Liver (tissue), 8 donors: ENCODE measurements at regions not wholly inside any gene's neighbourhood (a gene's known extent, or its start where the extent isn't known, plus 50 kb on each side); places are given as distances from the start of the nearest gene placed in this dataset.

Experiments used
- DNase-seq: peaks from one replicate; pipeline ENCODE4 v3.0.0-alpha.2; 2017; ENCODE audit warnings: low spot score
- H3K27ac ChIP-seq, 2 donors: one replicate each; pipeline ENCODE4 v1.7.0; 2013; ENCODE audit warnings: inconsistent platforms in 2 of 2, low read length in 2 of 2, control low read depth in 1 of 2, low read depth in 1 of 2, mild to moderate bottlenecking in 1 of 2
- H3K27me3 ChIP-seq, 4 donors: one replicate each; pipeline versions ENCODE4 v1.6.1 to v1.7.0; 2013; ENCODE audit warnings: low read length in 3 of 4, inconsistent platforms in 1 of 4, mild to moderate bottlenecking in 1 of 4, moderate library complexity in 1 of 4; ENCODE audit not compliant: control insufficient read depth in 4 of 4, insufficient read depth in 4 of 4
- H3K36me3 ChIP-seq, 4 donors: one replicate each; pipeline versions ENCODE4 v1.6.1 to v1.7.0; 2013; ENCODE audit warnings: low read length in 3 of 4, mild to moderate bottlenecking in 3 of 4, low read depth in 1 of 4, moderate library complexity in 1 of 4; ENCODE audit not compliant: control insufficient read depth in 4 of 4, insufficient read depth in 3 of 4
- H3K4me1 ChIP-seq, 4 donors: one replicate each; pipeline versions ENCODE4 v1.6.1 to v1.7.0; 2013; ENCODE audit warnings: low read length in 3 of 4, mild to moderate bottlenecking in 3 of 4, moderate library complexity in 1 of 4; ENCODE audit not compliant: control insufficient read depth in 4 of 4, insufficient read depth in 4 of 4
- H3K4me3 ChIP-seq, 3 donors: one replicate each; pipeline versions ENCODE4 v1.6.1 to v1.7.0; 2013; ENCODE audit warnings: low read length in 3 of 3, control low read depth in 1 of 3, low read depth in 1 of 3, mild to moderate bottlenecking in 1 of 3
- H3K9ac ChIP-seq, 2 donors: one replicate each; pipeline ENCODE4 v1.7.0; 2013; ENCODE audit warnings: low read length in 2 of 2, mild to moderate bottlenecking in 2 of 2, moderate library complexity in 2 of 2, control low read depth in 1 of 2, low read depth in 1 of 2
- H3K9me3 ChIP-seq, 4 donors: one replicate each; pipeline versions ENCODE4 v1.6.1 to v1.7.0; 2013; ENCODE audit warnings: low read length in 3 of 4; ENCODE audit not compliant: control insufficient read depth in 4 of 4
- ATF3 ChIP-seq: IDR thresholded peaks from 2 replicates; pipeline ENCODE4 v1.6.1; 2016; ENCODE audit warnings: antibody characterized with exemption
- EGR1 ChIP-seq, 2 donors: IDR thresholded peaks; 2 replicates each; pipeline ENCODE4 v1.6.1; 2016 to 2018; ENCODE audit warnings: antibody characterized with exemption in 2 of 2, low read depth in 2 of 2
- FOXA1 ChIP-seq: IDR thresholded peaks from 2 replicates; pipeline ENCODE4 v1.6.1; 2016; ENCODE audit warnings: antibody characterized with exemption
- FOXA2 ChIP-seq: IDR thresholded peaks from 2 replicates; pipeline ENCODE4 v1.6.1; 2016; ENCODE audit warnings: antibody characterized with exemption
- GABPA ChIP-seq, 2 donors: IDR thresholded peaks in 1 of 2; conservative IDR thresholded peaks in 1 of 2; 2 replicates each; pipeline ENCODE4 v1.6.1; 2016; ENCODE audit warnings: antibody characterized with exemption in 2 of 2, mild to moderate bottlenecking in 1 of 2, moderate library complexity in 1 of 2
- HNF4A ChIP-seq, 2 donors: conservative IDR thresholded peaks; 2 replicates each; pipeline ENCODE4 v1.6.1; 2016; ENCODE audit warnings: antibody characterized with exemption in 2 of 2, mild to moderate bottlenecking in 2 of 2
- HNF4G ChIP-seq: IDR thresholded peaks from 2 replicates; pipeline ENCODE4 v1.6.1; 2016; ENCODE audit warnings: antibody characterized with exemption
- JUND ChIP-seq, 2 donors: IDR thresholded peaks; 2 replicates each; pipeline ENCODE4 v1.6.1; 2016; ENCODE audit warnings: antibody characterized with exemption in 2 of 2
- NR2F2 ChIP-seq: IDR thresholded peaks from 2 replicates; pipeline ENCODE4 v1.6.1; 2016; ENCODE audit warnings: antibody characterized with exemption
- RAD21 ChIP-seq, 2 donors: IDR thresholded peaks; 2 replicates each; pipeline ENCODE4 v1.6.1; 2016; ENCODE audit warnings: antibody characterized with exemption in 2 of 2, mild to moderate bottlenecking in 2 of 2
- RXRA ChIP-seq, 2 donors: IDR thresholded peaks; 2 replicates each; pipeline ENCODE4 v1.6.1; 2017 to 2018; ENCODE audit warnings: antibody characterized with exemption in 2 of 2, mild to moderate bottlenecking in 1 of 2
- SP1 ChIP-seq: IDR thresholded peaks from 2 replicates; pipeline ENCODE4 v1.6.1; 2018; ENCODE audit warnings: antibody characterized with exemption, mild to moderate bottlenecking
- TAF1 ChIP-seq: conservative IDR thresholded peaks from 2 replicates; pipeline ENCODE4 v1.6.1; 2016; ENCODE audit warnings: antibody characterized with exemption, mild to moderate bottlenecking
- YY1 ChIP-seq: IDR thresholded peaks from 2 replicates; pipeline ENCODE4 v1.6.1; 2016; ENCODE audit warnings: antibody characterized with exemption, mild to moderate bottlenecking
- WGBS: extraction: QIAGEN DNeasy Blood & Tissue Kit; methylation state at CpG from one replicate; pipeline ENCODE4 v1.1.7; 2013; 5-methylcytosine and 5-hydroxymethylcytosine counted together
- TF ChIP-seq, protein P1 (sequence below): IDR thresholded peaks from 2 replicates; pipeline ENCODE4 v1.6.1; 2016; ENCODE audit warnings: antibody characterized with exemption, mild to moderate bottlenecking
- TF ChIP-seq, protein P2 (sequence below): fragments of 150-350 bp; IDR thresholded peaks from 2 replicates; pipeline ENCODE4 v1.5.1; 2017; ENCODE audit warnings: improper control_type of control experiment, low read depth, low read length; ENCODE audit not compliant: missing input control
- TF ChIP-seq, protein P3 (sequence below): IDR thresholded peaks from 2 replicates; pipeline ENCODE4 v1.6.1; 2016; ENCODE audit warnings: antibody characterized with exemption
- donor health status: healthy.
- donor health status: healthy.
- donor health status: healthy.
- donor health status: healthy.
- donor health status: healthy.

- no peaks in the 10 kb centered on the region for H3K36me3 ChIP-seq
- TF ChIP-seq EGR1 (IDR thresholded peaks at IDR 0.05; ENCODE audit: low read depth in 2 of 2) (no peak), ATF3 (no peak), HNF4G (no peak), RAD21 (IDR thresholded peaks at IDR 0.05) (no peak), HNF4A (conservative IDR thresholded peaks at IDR 0.05) (no peak), FOXA2 (no peak), NR2F2 (no peak), JUND (IDR thresholded peaks at IDR 0.05) (no peak), RXRA (IDR thresholded peaks at IDR 0.05) (no peak), YY1 (no peak), GABPA (IDR thresholded peaks at IDR 0.05 in 1 of 2, conservative IDR thresholded peaks at IDR 0.05 in 1 of 2) (no peak), SP1 (no peak), TAF1 (no peak)
- TF ChIP-seq, protein P1, sequence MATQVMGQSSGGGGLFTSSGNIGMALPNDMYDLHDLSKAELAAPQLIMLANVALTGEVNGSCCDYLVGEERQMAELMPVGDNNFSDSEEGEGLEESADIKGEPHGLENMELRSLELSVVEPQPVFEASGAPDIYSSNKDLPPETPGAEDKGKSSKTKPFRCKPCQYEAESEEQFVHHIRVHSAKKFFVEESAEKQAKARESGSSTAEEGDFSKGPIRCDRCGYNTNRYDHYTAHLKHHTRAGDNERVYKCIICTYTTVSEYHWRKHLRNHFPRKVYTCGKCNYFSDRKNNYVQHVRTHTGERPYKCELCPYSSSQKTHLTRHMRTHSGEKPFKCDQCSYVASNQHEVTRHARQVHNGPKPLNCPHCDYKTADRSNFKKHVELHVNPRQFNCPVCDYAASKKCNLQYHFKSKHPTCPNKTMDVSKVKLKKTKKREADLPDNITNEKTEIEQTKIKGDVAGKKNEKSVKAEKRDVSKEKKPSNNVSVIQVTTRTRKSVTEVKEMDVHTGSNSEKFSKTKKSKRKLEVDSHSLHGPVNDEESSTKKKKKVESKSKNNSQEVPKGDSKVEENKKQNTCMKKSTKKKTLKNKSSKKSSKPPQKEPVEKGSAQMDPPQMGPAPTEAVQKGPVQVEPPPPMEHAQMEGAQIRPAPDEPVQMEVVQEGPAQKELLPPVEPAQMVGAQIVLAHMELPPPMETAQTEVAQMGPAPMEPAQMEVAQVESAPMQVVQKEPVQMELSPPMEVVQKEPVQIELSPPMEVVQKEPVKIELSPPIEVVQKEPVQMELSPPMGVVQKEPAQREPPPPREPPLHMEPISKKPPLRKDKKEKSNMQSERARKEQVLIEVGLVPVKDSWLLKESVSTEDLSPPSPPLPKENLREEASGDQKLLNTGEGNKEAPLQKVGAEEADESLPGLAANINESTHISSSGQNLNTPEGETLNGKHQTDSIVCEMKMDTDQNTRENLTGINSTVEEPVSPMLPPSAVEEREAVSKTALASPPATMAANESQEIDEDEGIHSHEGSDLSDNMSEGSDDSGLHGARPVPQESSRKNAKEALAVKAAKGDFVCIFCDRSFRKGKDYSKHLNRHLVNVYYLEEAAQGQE: no peak
- TF ChIP-seq, protein P2, sequence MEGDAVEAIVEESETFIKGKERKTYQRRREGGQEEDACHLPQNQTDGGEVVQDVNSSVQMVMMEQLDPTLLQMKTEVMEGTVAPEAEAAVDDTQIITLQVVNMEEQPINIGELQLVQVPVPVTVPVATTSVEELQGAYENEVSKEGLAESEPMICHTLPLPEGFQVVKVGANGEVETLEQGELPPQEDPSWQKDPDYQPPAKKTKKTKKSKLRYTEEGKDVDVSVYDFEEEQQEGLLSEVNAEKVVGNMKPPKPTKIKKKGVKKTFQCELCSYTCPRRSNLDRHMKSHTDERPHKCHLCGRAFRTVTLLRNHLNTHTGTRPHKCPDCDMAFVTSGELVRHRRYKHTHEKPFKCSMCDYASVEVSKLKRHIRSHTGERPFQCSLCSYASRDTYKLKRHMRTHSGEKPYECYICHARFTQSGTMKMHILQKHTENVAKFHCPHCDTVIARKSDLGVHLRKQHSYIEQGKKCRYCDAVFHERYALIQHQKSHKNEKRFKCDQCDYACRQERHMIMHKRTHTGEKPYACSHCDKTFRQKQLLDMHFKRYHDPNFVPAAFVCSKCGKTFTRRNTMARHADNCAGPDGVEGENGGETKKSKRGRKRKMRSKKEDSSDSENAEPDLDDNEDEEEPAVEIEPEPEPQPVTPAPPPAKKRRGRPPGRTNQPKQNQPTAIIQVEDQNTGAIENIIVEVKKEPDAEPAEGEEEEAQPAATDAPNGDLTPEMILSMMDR: no peak
- no peak for DNase-seq
- H3K9ac ChIP-seq: no peak overlapping the region
- no peaks in the 10 kb centered on the region for H3K27me3 ChIP-seq
- H3K4me3 ChIP-seq: no peak overlapping the region
- H3K27ac ChIP-seq: no peak overlapping the region
- H3K9me3 ChIP-seq: peaks cover 1 to 8% (median 2%) of the 10 kb centered on the region in 4 donors
- no peaks in the 10 kb centered on the region for H3K4me1 ChIP-seq
- 74% methylated on average over 4 of the region's 4 CpGs for WGBS
Measured at GRCh38 chr13:19062801-19063200, 118.8 kb downstream of the TUBA3C start.

GRCh38 chr13:19062019-19062646 is 119.5 kb downstream of the TUBA3C start:
- H3K4me3 ChIP-seq: no peak overlapping the region
- no peaks in the 10 kb centered on the region for H3K36me3 ChIP-seq
- no peak for DNase-seq
- 83% methylated on average over 11 of the region's 11 CpGs for WGBS
- peaks cover 1 to 8% (median 2%) of the 10 kb centered on the region in 4 donors for H3K9me3 ChIP-seq
- no peak overlapping the region for H3K27ac ChIP-seq
- H3K4me1 ChIP-seq: no peaks in the 10 kb centered on the region
- TF ChIP-seq, protein P2: no peak
- no peak for TF ChIP-seq TAF1
- TF ChIP-seq HNF4G: no peak
- TF ChIP-seq FOXA1: no peak
- TF ChIP-seq FOXA2: no peak
- no peak for TF ChIP-seq EGR1 (IDR thresholded peaks at IDR 0.05; ENCODE audit: low read depth in 2 of 2)
- TF ChIP-seq NR2F2: no peak
- TF ChIP-seq, protein P3, sequence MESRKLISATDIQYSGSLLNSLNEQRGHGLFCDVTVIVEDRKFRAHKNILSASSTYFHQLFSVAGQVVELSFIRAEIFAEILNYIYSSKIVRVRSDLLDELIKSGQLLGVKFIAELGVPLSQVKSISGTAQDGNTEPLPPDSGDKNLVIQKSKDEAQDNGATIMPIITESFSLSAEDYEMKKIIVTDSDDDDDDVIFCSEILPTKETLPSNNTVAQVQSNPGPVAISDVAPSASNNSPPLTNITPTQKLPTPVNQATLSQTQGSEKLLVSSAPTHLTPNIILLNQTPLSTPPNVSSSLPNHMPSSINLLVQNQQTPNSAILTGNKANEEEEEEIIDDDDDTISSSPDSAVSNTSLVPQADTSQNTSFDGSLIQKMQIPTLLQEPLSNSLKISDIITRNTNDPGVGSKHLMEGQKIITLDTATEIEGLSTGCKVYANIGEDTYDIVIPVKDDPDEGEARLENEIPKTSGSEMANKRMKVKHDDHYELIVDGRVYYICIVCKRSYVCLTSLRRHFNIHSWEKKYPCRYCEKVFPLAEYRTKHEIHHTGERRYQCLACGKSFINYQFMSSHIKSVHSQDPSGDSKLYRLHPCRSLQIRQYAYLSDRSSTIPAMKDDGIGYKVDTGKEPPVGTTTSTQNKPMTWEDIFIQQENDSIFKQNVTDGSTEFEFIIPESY: no peak
- no peak for TF ChIP-seq JUND (IDR thresholded peaks at IDR 0.05)
- TF ChIP-seq RAD21 (IDR thresholded peaks at IDR 0.05): no peak
- TF ChIP-seq ATF3: no peak
- TF ChIP-seq RXRA (IDR thresholded peaks at IDR 0.05): no peak
- no peak for TF ChIP-seq GABPA (IDR thresholded peaks at IDR 0.05 in 1 of 2, conservative IDR thresholded peaks at IDR 0.05 in 1 of 2)
- no peak overlapping the region for H3K9ac ChIP-seq
- H3K27me3 ChIP-seq: no peaks in the 10 kb centered on the region
